BLaER1 (cell line): ENCODE measurements at regions not wholly inside any gene's neighbourhood (a gene's known extent, or its start where the extent isn't known, plus 50 kb on each side); places are given as distances from the start of the nearest gene placed in this dataset.

Experiments used
- H3K27ac ChIP-seq: shearing (Covaris generic); formaldehyde crosslinking; 2 replicates; pipeline ENCODE4 v1.8.1; 2022
- H3K27me3 ChIP-seq: shearing (Covaris generic); formaldehyde crosslinking; 2 replicates; pipeline ENCODE4 v1.8.1; 2022
- H3K36me3 ChIP-seq: shearing (Covaris generic); formaldehyde crosslinking; 2 replicates; pipeline ENCODE4 v1.8.1; 2022
- H3K4me1 ChIP-seq: shearing (Covaris generic); formaldehyde crosslinking; 2 replicates; pipeline ENCODE4 v1.8.1; 2022
- H3K4me2 ChIP-seq: shearing (Covaris generic); formaldehyde crosslinking; 2 replicates; pipeline ENCODE4 v1.8.1; 2022
- H3K4me3 ChIP-seq: shearing (Covaris generic); formaldehyde crosslinking; 2 replicates; pipeline ENCODE4 v1.8.1; 2022
- H3K9ac ChIP-seq: shearing (Covaris generic); formaldehyde crosslinking; 2 replicates; pipeline ENCODE4 v1.8.1; 2022
- H3K9me3 ChIP-seq: shearing (Covaris generic); formaldehyde crosslinking; 2 replicates; pipeline ENCODE4 v1.8.1; 2022
- H4K20me1 ChIP-seq: shearing (Covaris generic); formaldehyde crosslinking; 2 replicates; pipeline ENCODE4 v1.8.1; 2022
- Cebpa-rat ChIP-seq: shearing (Covaris generic); IDR thresholded peaks from 2 replicates; pipeline ENCODE4 v1.8.1; 2022

DNA sequence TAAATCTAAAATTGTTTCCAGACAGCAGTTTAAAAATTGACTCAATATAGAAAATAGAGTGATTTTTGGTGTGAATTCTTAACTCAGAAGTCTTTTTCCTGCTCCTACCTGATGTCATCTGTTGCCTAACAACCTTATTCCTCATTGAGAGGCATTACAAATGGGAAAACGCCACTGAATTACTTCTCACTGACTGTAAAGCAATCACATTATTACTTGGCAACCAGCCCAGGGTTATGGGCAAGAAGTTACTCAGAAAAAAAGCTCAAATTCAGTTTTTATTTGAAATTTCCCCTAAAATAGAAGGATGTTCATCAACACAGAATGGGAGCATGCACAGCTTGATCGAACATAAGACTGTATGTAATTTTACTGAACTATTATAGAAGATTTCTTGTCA, 201.8 kb upstream of the GULP1 start:
- no peak overlapping the region for H3K4me3 ChIP-seq
- H3K9ac ChIP-seq: no peak overlapping the region
- H3K4me2 ChIP-seq: no peak overlapping the region
- no peak for TF ChIP-seq Cebpa-rat
- no peaks in the 10 kb centered on the region for H3K36me3 ChIP-seq
- peaks cover 7% of the 10 kb centered on the region for H3K4me1 ChIP-seq
- no peak overlapping the region for H3K27ac ChIP-seq
- H3K27me3 ChIP-seq: no peaks in the 10 kb centered on the region
- no peaks in the 10 kb centered on the region for H4K20me1 ChIP-seq
- H3K9me3 ChIP-seq: no peaks in the 10 kb centered on the region

DNA sequence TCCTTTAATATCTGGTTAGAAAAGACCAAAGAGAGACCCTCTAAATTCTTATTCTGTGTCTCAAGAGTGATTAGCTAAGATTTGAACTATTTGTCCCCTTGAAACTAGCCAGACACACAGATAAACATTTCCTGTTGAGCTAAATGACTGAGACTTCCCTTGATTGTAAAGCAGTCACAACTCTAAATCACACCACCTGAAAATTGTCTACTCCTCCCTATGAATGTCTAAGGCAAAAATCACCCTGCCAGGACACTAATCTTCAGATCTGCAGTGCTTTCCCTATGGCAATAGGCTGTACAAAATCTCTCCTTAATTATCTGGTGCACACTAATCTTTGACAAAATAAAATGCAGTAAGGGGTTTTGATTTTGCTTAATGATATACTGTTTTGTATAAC, 200.5 kb upstream of the GULP1 start:
- H3K9me3 ChIP-seq: no peaks in the 10 kb centered on the region
- no peak overlapping the region for H3K4me3 ChIP-seq
- H3K27ac ChIP-seq: no peak overlapping the region

DNA sequence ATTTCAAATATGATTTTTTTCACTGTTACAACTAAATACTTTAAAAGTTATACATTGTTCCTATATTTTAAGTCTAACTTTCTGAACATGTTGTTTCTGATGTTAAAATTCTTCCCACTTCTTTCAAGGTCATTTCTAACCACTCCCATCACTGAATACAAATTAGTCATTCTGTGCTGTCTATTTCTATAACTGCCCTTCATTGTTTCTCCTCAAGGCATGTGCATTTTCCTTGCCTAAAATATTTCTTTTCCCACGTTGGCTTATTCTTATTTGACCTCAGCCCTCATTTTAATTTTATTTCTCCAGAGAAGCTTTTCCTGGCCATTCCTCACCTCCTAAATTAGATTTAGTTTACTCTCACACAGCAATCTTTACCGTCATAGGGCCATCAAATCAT, 198.9 kb upstream of the GULP1 start:
- H3K9ac ChIP-seq: no peak overlapping the region
- no peak overlapping the region for H3K4me2 ChIP-seq
- no peaks in the 10 kb centered on the region for H3K9me3 ChIP-seq
- TF ChIP-seq Cebpa-rat: no peak
- no peaks in the 10 kb centered on the region for H3K27me3 ChIP-seq
- H4K20me1 ChIP-seq: no peaks in the 10 kb centered on the region
- H3K4me3 ChIP-seq: no peak overlapping the region
- no peaks in the 10 kb centered on the region for H3K36me3 ChIP-seq
- no peaks in the 10 kb centered on the region for H3K4me1 ChIP-seq
- H3K27ac ChIP-seq: no peak overlapping the region

More for the DNA sequence above, 200.5 kb upstream of the GULP1 start:
- Histone ChIP-seq H4K20me1 (no peaks in the 10 kb centered on the region), H3K4me1 (no peaks in the 10 kb centered on the region), H3K27me3 (no peaks in the 10 kb centered on the region), H3K9ac (no peak overlapping the region), H3K36me3 (no peaks in the 10 kb centered on the region), H3K4me2 (no peak overlapping the region)
- TF ChIP-seq Cebpa-rat: no peak

DNA sequence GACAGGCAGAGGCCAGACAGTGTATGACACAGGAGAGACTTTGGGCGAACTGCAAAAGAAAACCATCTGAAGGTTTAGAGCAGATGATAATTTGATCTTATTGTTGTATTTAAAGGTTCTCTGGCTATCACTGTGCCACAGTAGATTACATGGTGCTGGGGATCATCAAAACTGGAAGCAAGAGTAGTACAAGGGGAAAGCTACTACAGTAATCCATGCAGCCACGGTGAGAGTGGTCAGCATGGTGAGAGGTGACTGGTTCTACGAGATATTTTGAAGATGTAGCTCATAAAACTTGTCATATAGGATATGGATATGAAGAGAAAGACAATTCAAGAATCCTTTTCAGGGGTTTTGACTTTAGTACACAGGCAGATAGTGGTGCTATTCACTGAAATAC, 194.8 kb upstream of the GULP1 start:
- no peaks in the 10 kb centered on the region for H3K36me3 ChIP-seq
- H3K4me3 ChIP-seq: no peak overlapping the region
- no peak overlapping the region for H3K27ac ChIP-seq
- H3K9ac ChIP-seq: no peak overlapping the region
- no peaks in the 10 kb centered on the region for H3K4me1 ChIP-seq
- no peaks in the 10 kb centered on the region for H4K20me1 ChIP-seq
- no peaks in the 10 kb centered on the region for H3K27me3 ChIP-seq
- H3K9me3 ChIP-seq: no peaks in the 10 kb centered on the region
- no peak for TF ChIP-seq Cebpa-rat
- H3K4me2 ChIP-seq: no peak overlapping the region

DNA sequence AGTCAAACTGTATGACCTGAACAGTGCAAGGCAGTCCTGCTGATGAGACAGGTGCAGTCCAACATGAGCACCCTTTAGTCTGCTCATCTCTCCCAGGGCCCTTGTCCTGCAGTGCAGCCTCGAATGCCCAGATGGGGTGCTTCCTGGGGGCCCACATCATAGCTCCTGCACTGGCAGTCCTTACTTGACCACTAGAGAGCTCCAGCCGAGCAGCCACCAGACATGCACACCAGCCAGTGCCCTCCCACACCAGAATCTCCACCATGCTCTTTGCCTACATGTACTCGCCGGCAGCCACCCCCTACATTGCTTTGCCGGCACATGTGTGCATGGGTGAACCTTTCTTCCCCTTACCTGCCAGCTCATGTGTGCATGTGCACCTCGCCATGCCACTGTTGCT, 188.8 kb upstream of the GULP1 start:
- H3K27me3 ChIP-seq: no peaks in the 10 kb centered on the region
- no peaks in the 10 kb centered on the region for H3K36me3 ChIP-seq
- H3K9ac ChIP-seq: no peak overlapping the region
- H3K9me3 ChIP-seq: no peaks in the 10 kb centered on the region
- no peak for TF ChIP-seq Cebpa-rat
- no peaks in the 10 kb centered on the region for H3K4me1 ChIP-seq
- H3K27ac ChIP-seq: no peak overlapping the region
- H4K20me1 ChIP-seq: no peaks in the 10 kb centered on the region
- H3K4me3 ChIP-seq: no peak overlapping the region
- H3K4me2 ChIP-seq: no peak overlapping the region

DNA sequence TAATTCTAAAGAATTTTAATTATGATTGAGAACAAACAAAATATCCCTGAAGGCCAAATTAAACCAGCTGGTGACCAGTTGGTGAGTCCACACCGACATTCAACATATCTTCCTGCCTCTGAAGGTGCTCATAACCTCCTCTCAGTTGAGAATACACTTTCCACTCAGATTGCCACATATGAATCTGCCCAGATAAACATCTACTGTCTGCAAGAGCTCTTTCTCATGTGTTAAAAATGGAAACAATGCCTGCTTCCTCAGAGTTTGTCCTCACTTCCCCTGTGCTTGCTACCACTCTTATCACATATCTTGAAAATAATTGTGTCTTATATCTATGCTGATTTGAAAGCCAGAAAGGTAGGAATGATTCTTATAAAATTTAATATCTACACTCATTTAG, 177.7 kb upstream of the GULP1 start:
- Histone ChIP-seq H3K27ac (no peak overlapping the region), H3K9ac (no peak overlapping the region), H3K4me2 (no peak overlapping the region)

DNA sequence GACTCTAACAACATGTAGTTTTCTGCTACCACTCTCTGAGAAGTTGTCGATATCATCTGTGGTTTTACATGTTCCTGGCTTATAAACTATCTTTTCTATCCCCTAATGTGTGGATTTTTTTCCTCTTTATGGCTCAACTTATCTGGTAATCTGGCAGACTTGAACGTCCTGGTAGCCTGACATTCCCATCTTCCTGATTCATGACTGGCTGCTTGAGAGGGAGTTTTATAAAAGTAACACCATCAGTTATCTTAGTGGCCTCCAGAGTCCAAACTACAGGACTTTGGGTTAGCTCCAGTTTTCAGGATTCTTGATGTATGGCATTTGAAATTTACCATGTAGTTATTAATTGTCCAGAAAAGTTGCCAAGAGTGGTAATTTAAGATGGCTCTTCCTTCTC, 174.0 kb upstream of the GULP1 start:
- H3K36me3 ChIP-seq: no peaks in the 10 kb centered on the region
- H3K4me1 ChIP-seq: no peaks in the 10 kb centered on the region
- TF ChIP-seq Cebpa-rat: no peak
- H3K4me2 ChIP-seq: no peak overlapping the region
- no peaks in the 10 kb centered on the region for H3K27me3 ChIP-seq
- H4K20me1 ChIP-seq: no peaks in the 10 kb centered on the region
- no peak overlapping the region for H3K27ac ChIP-seq
- H3K9ac ChIP-seq: no peak overlapping the region
- no peak overlapping the region for H3K4me3 ChIP-seq
- H3K9me3 ChIP-seq: no peaks in the 10 kb centered on the region

More for the DNA sequence above, 177.7 kb upstream of the GULP1 start:
- Histone ChIP-seq H3K4me3 (no peak overlapping the region), H3K36me3 (no peaks in the 10 kb centered on the region), H4K20me1 (no peaks in the 10 kb centered on the region), H3K4me1 (no peaks in the 10 kb centered on the region), H3K27me3 (no peaks in the 10 kb centered on the region), H3K9me3 (no peaks in the 10 kb centered on the region)
- no peak for TF ChIP-seq Cebpa-rat

DNA sequence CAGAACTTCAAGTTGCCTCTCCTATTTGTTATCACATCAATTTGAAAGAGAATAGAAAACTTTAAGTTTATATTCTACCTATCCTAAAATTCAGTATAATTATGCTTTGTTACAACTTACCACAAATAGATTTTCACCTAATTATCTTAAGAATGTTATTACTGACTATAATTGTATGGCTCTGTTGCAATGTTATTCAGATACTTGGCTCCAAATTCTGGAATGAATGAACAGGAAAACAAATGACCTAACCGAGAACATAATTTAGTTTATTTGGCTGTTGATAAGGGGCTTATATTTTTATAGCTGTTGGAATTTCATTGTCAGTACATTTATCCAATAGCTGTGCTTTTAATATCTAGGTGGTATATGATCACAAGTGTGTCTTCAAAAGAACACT, 173.2 kb upstream of the GULP1 start:
- no peak for TF ChIP-seq Cebpa-rat

DNA sequence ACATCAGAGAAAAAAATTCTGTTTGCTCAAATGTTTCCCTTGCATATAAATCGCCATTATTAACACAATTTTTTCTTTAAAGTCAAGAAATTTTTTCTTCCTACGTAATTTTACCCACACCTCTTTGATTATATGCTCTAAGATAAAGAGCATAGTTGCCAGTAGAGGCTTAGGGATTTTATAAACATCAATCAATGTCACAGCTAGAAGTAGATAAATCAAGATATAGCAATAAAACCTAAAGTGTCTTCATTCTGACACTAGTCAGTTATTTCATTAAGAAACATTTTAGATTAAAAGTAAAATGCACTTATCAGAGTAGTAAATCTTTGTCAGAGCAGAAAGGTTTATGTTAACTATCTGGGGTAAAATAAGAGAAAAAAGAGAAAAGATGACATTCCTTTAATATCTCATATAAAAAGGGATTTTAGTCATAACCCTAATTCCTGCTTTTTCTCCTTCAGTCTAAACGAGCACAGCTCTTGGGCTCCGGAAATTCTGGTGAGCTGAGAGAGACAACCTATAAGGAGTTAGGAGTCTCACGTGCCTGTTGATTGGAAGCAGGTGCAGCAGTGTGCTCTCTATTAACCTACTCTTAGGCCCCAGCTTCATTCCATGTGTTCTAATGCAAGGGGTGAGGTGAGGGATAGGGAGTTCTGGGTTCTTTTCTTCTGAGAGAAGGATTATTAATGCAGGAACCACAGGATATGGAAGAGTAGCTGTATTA, 172.4 kb upstream of the GULP1 start:
- Histone ChIP-seq H3K27ac (no peak overlapping the region), H3K4me3 (no peak overlapping the region), H3K4me1 (no peaks in the 10 kb centered on the region), H4K20me1 (no peaks in the 10 kb centered on the region), H3K36me3 (no peaks in the 10 kb centered on the region), H3K4me2 (no peak overlapping the region), H3K9ac (no peak overlapping the region), H3K9me3 (no peaks in the 10 kb centered on the region), H3K27me3 (no peaks in the 10 kb centered on the region)
- TF ChIP-seq Cebpa-rat: no peak

More for the DNA sequence above, 173.2 kb upstream of the GULP1 start:
- Histone ChIP-seq H3K9ac (no peak overlapping the region), H4K20me1 (no peaks in the 10 kb centered on the region), H3K4me2 (no peak overlapping the region), H3K27ac (no peak overlapping the region), H3K9me3 (no peaks in the 10 kb centered on the region), H3K4me1 (no peaks in the 10 kb centered on the region), H3K27me3 (no peaks in the 10 kb centered on the region), H3K36me3 (no peaks in the 10 kb centered on the region), H3K4me3 (no peak overlapping the region)

DNA sequence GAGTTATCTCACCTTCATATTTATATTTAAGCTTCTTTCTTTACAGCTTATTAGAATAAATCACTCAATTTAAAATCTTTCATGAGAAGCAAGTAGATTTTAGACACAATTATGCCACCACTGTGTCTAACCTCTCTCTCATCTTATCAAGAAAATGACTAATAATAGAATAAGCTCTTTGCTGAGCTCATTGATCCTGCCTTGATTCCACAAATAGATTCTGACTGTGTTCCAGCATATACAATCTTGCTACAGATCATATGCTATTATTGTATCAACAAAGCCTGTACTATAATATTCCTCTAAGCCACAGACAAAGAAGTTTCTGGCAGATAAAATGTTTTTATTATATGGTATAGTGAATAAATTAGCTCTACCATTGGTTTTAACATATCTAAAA, 168.7 kb upstream of the GULP1 start:
- no peak overlapping the region for H3K4me3 ChIP-seq
- no peak overlapping the region for H3K27ac ChIP-seq
- no peaks in the 10 kb centered on the region for H3K27me3 ChIP-seq
- TF ChIP-seq Cebpa-rat: no peak
- no peaks in the 10 kb centered on the region for H3K36me3 ChIP-seq
- no peaks in the 10 kb centered on the region for H3K9me3 ChIP-seq
- H3K9ac ChIP-seq: no peak overlapping the region
- H3K4me2 ChIP-seq: no peak overlapping the region
- H3K4me1 ChIP-seq: no peaks in the 10 kb centered on the region
- no peaks in the 10 kb centered on the region for H4K20me1 ChIP-seq

DNA sequence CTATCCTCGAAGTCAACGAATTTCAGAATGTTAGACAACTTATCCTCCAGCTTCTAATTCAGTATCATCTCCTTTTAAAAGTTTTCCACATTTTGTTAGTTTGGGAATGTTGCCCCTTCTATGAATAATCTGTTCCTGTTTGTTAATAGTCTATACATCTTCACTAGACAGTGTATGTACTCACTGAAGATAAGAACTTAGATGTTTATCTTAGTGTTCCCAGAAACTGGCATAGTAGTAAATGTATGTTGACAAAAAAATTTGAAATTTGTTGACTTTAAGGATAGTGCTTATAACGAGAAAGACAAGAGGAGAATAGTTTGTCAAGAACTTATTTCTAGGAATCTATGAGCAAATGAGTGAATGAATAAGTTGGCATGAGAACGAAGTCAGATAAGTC, 162.0 kb upstream of the GULP1 start:
- no peak for TF ChIP-seq Cebpa-rat
- Histone ChIP-seq H3K9ac (no peak overlapping the region), H4K20me1 (no peaks in the 10 kb centered on the region), H3K36me3 (no peaks in the 10 kb centered on the region), H3K4me1 (no peaks in the 10 kb centered on the region), H3K27ac (no peak overlapping the region), H3K4me2 (no peak overlapping the region), H3K9me3 (no peaks in the 10 kb centered on the region), H3K4me3 (no peak overlapping the region), H3K27me3 (no peaks in the 10 kb centered on the region)
